ENCODE measurements at regions not wholly inside any gene's neighbourhood (a gene's known extent, or its start where the extent isn't known, plus 50 kb on each side); places are given as distances from the start of the nearest gene placed in this dataset.

GRCh38 chr4:152211936-152212653 lies 323.8 kb downstream of the FBXW7 start:
- H3K27ac ChIP-seq (ENCODE audit: insufficient read length, low read depth, low read length): no peak overlapping the region
- Mint-ChIP-seq H3K4me1 (peaks cover 14 to 15% of the 10 kb centered on the region in 2 experiments), H3K27me3 (ENCODE audit: low read depth) (no peaks in the 10 kb centered on the region), H3K36me3 (ENCODE audit: insufficient read depth in 1 of 3, low read depth in 3 of 3) (peaks cover 4 to 12% (median 5%) of the 10 kb centered on the region in 3 experiments; a peak in 5 of 7 replicates), H3K9me3 (peaks cover 11 to 12% of the 10 kb centered on the region in 2 experiments), H3K4me3 (no peak overlapping the region), H3K27ac (peak overlapping the region in 1 of 3 experiments; percentile 91; a peak in 2 of 7 replicates)
- no peak overlapping the region for H2BK12ac ChIP-seq (ENCODE audit: insufficient read length, low read depth, low read length)
- H3K18ac ChIP-seq (ENCODE audit: insufficient read length, low read depth, low read length): no peak overlapping the region
- no peak overlapping the region for H3K9ac ChIP-seq (ENCODE audit: extremely low read depth, insufficient read length, low read length)
- no peak for DNase-seq
- H4K20me1 ChIP-seq (ENCODE audit: control insufficient read depth, insufficient read depth, insufficient read length): no peaks in the 10 kb centered on the region
- H3K27me3 ChIP-seq (ENCODE audit: insufficient read depth, low read length): no peaks in the 10 kb centered on the region
- H2BK20ac ChIP-seq (ENCODE audit: low read depth, low read length, poor library complexity, severe bottlenecking): no peak overlapping the region
- no peak overlapping the region for H4K8ac ChIP-seq (replicated peaks; ENCODE audit: insufficient read length, low read depth, low read length)
- no peaks in the 10 kb centered on the region for H3K79me1 ChIP-seq (ENCODE audit: insufficient read depth, low read depth, low read length, poor library complexity, severe bottlenecking)
- WGBS (ENCODE audit: extremely low coverage, insufficient read length, low lambda C conversion rate): no CpG with 5 or more reads among the region's 7 CpGs
- no peak overlapping the region for H3K4ac ChIP-seq (ENCODE audit: low read depth, low read length)
- H4K5ac ChIP-seq (ENCODE audit: insufficient read length, low read depth, low read length): no peak overlapping the region
- H2BK120ac ChIP-seq (ENCODE audit: low read depth, low read length, poor library complexity, severe bottlenecking): no peak overlapping the region
- no peak overlapping the region for H4K91ac ChIP-seq (ENCODE audit: insufficient read length, low read depth, low read length)
- H3K23me2 ChIP-seq (ENCODE audit: insufficient read length, low read depth, low read length, poor library complexity, severe bottlenecking): no peaks in the 10 kb centered on the region
- no peak overlapping the region for H3K4me2 ChIP-seq (ENCODE audit: insufficient read depth, insufficient read length, low read length)
- TF ChIP-seq, protein P1, sequence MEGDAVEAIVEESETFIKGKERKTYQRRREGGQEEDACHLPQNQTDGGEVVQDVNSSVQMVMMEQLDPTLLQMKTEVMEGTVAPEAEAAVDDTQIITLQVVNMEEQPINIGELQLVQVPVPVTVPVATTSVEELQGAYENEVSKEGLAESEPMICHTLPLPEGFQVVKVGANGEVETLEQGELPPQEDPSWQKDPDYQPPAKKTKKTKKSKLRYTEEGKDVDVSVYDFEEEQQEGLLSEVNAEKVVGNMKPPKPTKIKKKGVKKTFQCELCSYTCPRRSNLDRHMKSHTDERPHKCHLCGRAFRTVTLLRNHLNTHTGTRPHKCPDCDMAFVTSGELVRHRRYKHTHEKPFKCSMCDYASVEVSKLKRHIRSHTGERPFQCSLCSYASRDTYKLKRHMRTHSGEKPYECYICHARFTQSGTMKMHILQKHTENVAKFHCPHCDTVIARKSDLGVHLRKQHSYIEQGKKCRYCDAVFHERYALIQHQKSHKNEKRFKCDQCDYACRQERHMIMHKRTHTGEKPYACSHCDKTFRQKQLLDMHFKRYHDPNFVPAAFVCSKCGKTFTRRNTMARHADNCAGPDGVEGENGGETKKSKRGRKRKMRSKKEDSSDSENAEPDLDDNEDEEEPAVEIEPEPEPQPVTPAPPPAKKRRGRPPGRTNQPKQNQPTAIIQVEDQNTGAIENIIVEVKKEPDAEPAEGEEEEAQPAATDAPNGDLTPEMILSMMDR (conservative IDR thresholded peaks at IDR 0.05): no peak
- H2BK5ac ChIP-seq (ENCODE audit: insufficient read length, low read length): no peak overlapping the region
- H3K79me2 ChIP-seq (ENCODE audit: insufficient read depth, low read length): no peaks in the 10 kb centered on the region
- H2AFZ ChIP-seq (ENCODE audit: low read length): no peak overlapping the region
- no peak overlapping the region for H2BK15ac ChIP-seq (ENCODE audit: low read depth, low read length)
- no peaks in the 10 kb centered on the region for H3K9me3 ChIP-seq (ENCODE audit: control insufficient read depth, low read depth, low read length)
- no peaks in the 10 kb centered on the region; the same call in 1 of the 2 replicates for H3K4me1 ChIP-seq (ENCODE audit: insufficient read depth, low read length)
- no peak overlapping the region for H3K23ac ChIP-seq (ENCODE audit: insufficient read length, low read depth, low read length)
- H2AK5ac ChIP-seq (ENCODE audit: insufficient read length, low read length): no peak overlapping the region
- no peak overlapping the region; the same call in 1 of the 2 replicates for H3K14ac ChIP-seq (ENCODE audit: insufficient read depth, low read length)
- no peak overlapping the region for H3T11ph ChIP-seq (ENCODE audit: low read length)
- no peak overlapping the region for H3K56ac ChIP-seq (ENCODE audit: insufficient read length, low read depth, low read length)
